HEK293T (cell line): ENCODE measurements at regions not wholly inside any gene's neighbourhood (a gene's known extent, or its start where the extent isn't known, plus 50 kb on each side); places are given as distances from the start of the nearest gene placed in this dataset.

Experiments used
- CTBP1 ChIP-seq: fragments of 450-650 bp; IDR thresholded peaks from 2 replicates; pipeline ENCODE4 v1.6.1; 2016; ENCODE audit warnings: borderline replicate concordance
- FOXA1 ChIP-seq: fragments of 450-650 bp; IDR thresholded peaks from 2 replicates; pipeline ENCODE4 v1.6.1; 2016; ENCODE audit warnings: mild to moderate bottlenecking
- HDGF ChIP-seq: fragments of 450-650 bp; IDR thresholded peaks from 2 replicates; pipeline ENCODE4 v1.6.1; 2017; ENCODE audit warnings: antibody characterized with exemption, borderline replicate concordance
- L3MBTL2 ChIP-seq: fragments of 450-650 bp; conservative IDR thresholded peaks from 2 replicates; pipeline ENCODE4 v1.6.1; 2016; ENCODE audit warnings: mild to moderate bottlenecking

GRCh38 chr6:138031417-138031816, 75.8 kb downstream of the PERP start:
- TF ChIP-seq FOXA1 = no peak
- TF ChIP-seq CTBP1 = no peak
- TF ChIP-seq HDGF = no peak
- no peak for TF ChIP-seq L3MBTL2
